ENCODE measurements at regions not wholly inside any gene's neighbourhood (a gene's known extent, or its start where the extent isn't known, plus 50 kb on each side); places are given as distances from the start of the nearest gene placed in this dataset.
"Not testable (repeated sequence)": the region's sequence is repeated elsewhere in the genome, so short reads cannot be mapped to it uniquely, and the experiment has no call there.

GRCh38 chr3:152149832-152150231 lies 118.9 kb upstream of the MBNL1 start:
- Mint-ChIP-seq H3K9me3 (ENCODE audit: low read depth, unreplicated experiment) (peaks cover 3% of the 10 kb centered on the region), H3K27ac (ENCODE audit: unreplicated experiment) (no peak overlapping the region), H3K27me3 (ENCODE audit: unreplicated experiment) (no peaks in the 10 kb centered on the region), H3K4me1 (ENCODE audit: low read depth, unreplicated experiment) (peaks cover 9% of the 10 kb centered on the region), H3K36me3 (ENCODE audit: insufficient read depth, unreplicated experiment) (no peaks in the 10 kb centered on the region), H3K4me3 (ENCODE audit: low read depth, unreplicated experiment) (no peak overlapping the region)
- TF ChIP-seq, protein P1, sequence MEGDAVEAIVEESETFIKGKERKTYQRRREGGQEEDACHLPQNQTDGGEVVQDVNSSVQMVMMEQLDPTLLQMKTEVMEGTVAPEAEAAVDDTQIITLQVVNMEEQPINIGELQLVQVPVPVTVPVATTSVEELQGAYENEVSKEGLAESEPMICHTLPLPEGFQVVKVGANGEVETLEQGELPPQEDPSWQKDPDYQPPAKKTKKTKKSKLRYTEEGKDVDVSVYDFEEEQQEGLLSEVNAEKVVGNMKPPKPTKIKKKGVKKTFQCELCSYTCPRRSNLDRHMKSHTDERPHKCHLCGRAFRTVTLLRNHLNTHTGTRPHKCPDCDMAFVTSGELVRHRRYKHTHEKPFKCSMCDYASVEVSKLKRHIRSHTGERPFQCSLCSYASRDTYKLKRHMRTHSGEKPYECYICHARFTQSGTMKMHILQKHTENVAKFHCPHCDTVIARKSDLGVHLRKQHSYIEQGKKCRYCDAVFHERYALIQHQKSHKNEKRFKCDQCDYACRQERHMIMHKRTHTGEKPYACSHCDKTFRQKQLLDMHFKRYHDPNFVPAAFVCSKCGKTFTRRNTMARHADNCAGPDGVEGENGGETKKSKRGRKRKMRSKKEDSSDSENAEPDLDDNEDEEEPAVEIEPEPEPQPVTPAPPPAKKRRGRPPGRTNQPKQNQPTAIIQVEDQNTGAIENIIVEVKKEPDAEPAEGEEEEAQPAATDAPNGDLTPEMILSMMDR (IDR thresholded peaks at IDR 0.05; ENCODE audit: unreplicated experiment), result no peak
- intact Hi-C loops (cut with micrococcal nuclease; ENCODE audit: unreplicated experiment), result no loop called here
- CTCF ChIA-PET, result interaction anchor here (0.7 kb wide), 1 partner anchor 301 kb away, joined by 3 read pairs; no protein-coding TSS in a partner anchor
- no peak for DNase-seq
- no TSS peak for BruUV-seq (replicated peaks)

- H3K9me3 Mint-ChIP-seq (ENCODE audit: low read depth, unreplicated experiment), result peaks cover under 1% of the 10 kb centered on the region
- BruUV-seq (replicated peaks), result no TSS peak
These were observed 117.4 kb upstream of the MBNL1 start for GRCh38 chr3:152151216-152151876.

GRCh38 chr3:152151877-152152765 lies 116.6 kb upstream of the MBNL1 start:
- H3K36me3 Mint-ChIP-seq (ENCODE audit: insufficient read depth, unreplicated experiment); BruUV-seq (replicated peaks); H3K27ac Mint-ChIP-seq (ENCODE audit: unreplicated experiment); H3K27me3 Mint-ChIP-seq (ENCODE audit: unreplicated experiment); intact Hi-C loops (cut with micrococcal nuclease; ENCODE audit: unreplicated experiment); H3K9me3 Mint-ChIP-seq (ENCODE audit: low read depth, unreplicated experiment); H3K4me1 Mint-ChIP-seq (ENCODE audit: low read depth, unreplicated experiment): not testable (repeated sequence)
- DNase-seq, result peak; percentile 56
- peak overlapping the region; percentile 54 for H3K4me3 Mint-ChIP-seq (ENCODE audit: low read depth, unreplicated experiment)
- CTCF ChIA-PET, result interaction anchor here (1.0 kb wide), 1 partner anchor 292 kb away, joined by 4 read pairs; no protein-coding TSS in a partner anchor

More at GRCh38 chr3:152151216-152151876, 117.4 kb upstream of the MBNL1 start:
- intact Hi-C loops (cut with micrococcal nuclease; ENCODE audit: unreplicated experiment), result no loop called here
- no peak overlapping the region for H3K27ac Mint-ChIP-seq (ENCODE audit: unreplicated experiment)
- H3K4me1 Mint-ChIP-seq (ENCODE audit: low read depth, unreplicated experiment), result peaks cover 9% of the 10 kb centered on the region
- no peaks in the 10 kb centered on the region for H3K27me3 Mint-ChIP-seq (ENCODE audit: unreplicated experiment)
- H3K4me3 Mint-ChIP-seq (ENCODE audit: low read depth, unreplicated experiment), result peak overlapping the region; percentile 54
- CTCF ChIA-PET, result interaction anchor here (1.0 kb wide), 1 partner anchor 293 kb away, joined by 4 read pairs; no protein-coding TSS in a partner anchor
- H3K36me3 Mint-ChIP-seq (ENCODE audit: insufficient read depth, unreplicated experiment), result no peaks in the 10 kb centered on the region
- TF ChIP-seq, protein P1 (IDR thresholded peaks at IDR 0.05; ENCODE audit: unreplicated experiment), result no peak
- DNase-seq, result no peak

- H3K27me3 Mint-ChIP-seq (ENCODE audit: unreplicated experiment); H3K4me1 Mint-ChIP-seq (ENCODE audit: low read depth, unreplicated experiment); H3K4me3 Mint-ChIP-seq (ENCODE audit: low read depth, unreplicated experiment); H3K27ac Mint-ChIP-seq (ENCODE audit: unreplicated experiment); intact Hi-C loops (cut with micrococcal nuclease; ENCODE audit: unreplicated experiment); BruUV-seq (replicated peaks); H3K36me3 Mint-ChIP-seq (ENCODE audit: insufficient read depth, unreplicated experiment); H3K9me3 Mint-ChIP-seq (ENCODE audit: low read depth, unreplicated experiment); DNase-seq: not testable (repeated sequence)
- CTCF ChIA-PET, result interaction anchor here (0.6 kb wide), 1 partner anchor 538 kb away, joined by 4 read pairs; no protein-coding TSS in a partner anchor
These were observed 115.6 kb upstream of the MBNL1 start for GRCh38 chr3:152153115-152153514.

- H3K36me3 Mint-ChIP-seq (ENCODE audit: insufficient read depth, unreplicated experiment), result no peaks in the 10 kb centered on the region
- no peaks in the 10 kb centered on the region for H3K27me3 Mint-ChIP-seq (ENCODE audit: unreplicated experiment)
- peaks cover 9% of the 10 kb centered on the region for H3K4me1 Mint-ChIP-seq (ENCODE audit: low read depth, unreplicated experiment)
- CTCF ChIA-PET, result no interaction called here
- BruUV-seq (replicated peaks), result no TSS peak
- DNase-seq, result no peak
- H3K4me3 Mint-ChIP-seq (ENCODE audit: low read depth, unreplicated experiment), result no peak overlapping the region
- TF ChIP-seq, protein P1 (IDR thresholded peaks at IDR 0.05; ENCODE audit: unreplicated experiment), result no peak
- H3K27ac Mint-ChIP-seq (ENCODE audit: unreplicated experiment), result no peak overlapping the region
- H3K9me3 Mint-ChIP-seq (ENCODE audit: low read depth, unreplicated experiment), result no peaks in the 10 kb centered on the region
- intact Hi-C loops (cut with micrococcal nuclease; ENCODE audit: unreplicated experiment), result no loop called here
These were observed 113.3 kb upstream of the MBNL1 start for GRCh38 chr3:152155246-152156020.
